NCI-H2227 treated with DMSO at 0.1 percent for 48 hours (cell line): ENCODE measurements at regions not wholly inside any gene's neighbourhood (a gene's known extent, or its start where the extent isn't known, plus 50 kb on each side); places are given as distances from the start of the nearest gene placed in this dataset.
"Not testable (repeated sequence)": the region's sequence is repeated elsewhere in the genome, so short reads cannot be mapped to it uniquely, and the experiment has no call there.

Source experiments
- DNase-seq: peaks from one replicate; lab custom pipeline; 2025; lab: John Stamatoyannopoulos, UW

GRCh38 chr9:104980039-104980654, 52.2 kb upstream of the ABCA1 start:
- DNase-seq = no peak

- no peak for DNase-seq
These were observed 53.7 kb upstream of the ABCA1 start for GRCh38 chr9:104981543-104982129.

DNA sequence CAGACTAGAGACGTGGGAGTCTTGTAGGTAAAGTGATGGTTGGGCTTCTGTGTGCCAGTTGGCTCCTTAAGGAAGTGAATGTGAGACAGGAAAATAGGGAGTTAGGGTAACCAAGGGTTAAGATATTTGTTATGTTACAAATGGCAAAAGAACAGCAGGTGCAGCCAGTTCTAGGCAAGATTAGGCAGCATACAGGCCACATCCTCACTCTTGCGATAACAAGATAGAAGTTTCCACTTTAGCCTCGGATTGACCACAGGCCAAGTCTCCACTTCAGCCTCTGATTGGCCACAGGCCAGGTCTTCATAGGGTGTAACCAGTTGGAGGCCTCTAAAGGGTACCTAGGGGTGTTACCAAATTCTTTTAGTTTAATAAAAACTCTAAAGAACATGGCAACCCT, 54.6 kb upstream of the ABCA1 start:
- no peak for DNase-seq

GRCh38 chr9:104983491-104983890, 55.5 kb upstream of the ABCA1 start:
- DNase-seq = no peak

DNA sequence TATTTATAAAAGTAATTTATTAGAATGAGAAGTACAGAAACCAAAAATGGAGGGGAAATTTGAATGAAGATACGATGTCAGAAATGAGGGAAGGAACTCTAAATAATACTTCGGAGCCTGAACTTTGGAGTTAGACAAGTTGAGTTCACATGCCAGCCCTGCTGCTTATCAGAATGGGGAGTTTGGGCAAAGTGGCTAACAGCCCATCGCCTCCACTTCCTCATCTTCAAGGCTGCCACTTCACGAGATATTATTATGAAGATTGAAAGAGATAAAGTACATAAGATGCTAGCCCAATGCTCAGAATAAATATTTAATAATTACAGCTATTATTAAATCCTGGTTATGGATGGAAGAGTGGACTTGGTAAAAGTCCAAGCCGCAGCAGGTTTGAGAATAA, 56.2 kb upstream of the ABCA1 start:
- no peak for DNase-seq

- DNase-seq = no peak
These were observed 56.6 kb upstream of the ABCA1 start for GRCh38 chr9:104984542-104984941.

GRCh38 chr9:104984948-104985347, 57.0 kb upstream of the ABCA1 start:
- DNase-seq = no peak

DNA sequence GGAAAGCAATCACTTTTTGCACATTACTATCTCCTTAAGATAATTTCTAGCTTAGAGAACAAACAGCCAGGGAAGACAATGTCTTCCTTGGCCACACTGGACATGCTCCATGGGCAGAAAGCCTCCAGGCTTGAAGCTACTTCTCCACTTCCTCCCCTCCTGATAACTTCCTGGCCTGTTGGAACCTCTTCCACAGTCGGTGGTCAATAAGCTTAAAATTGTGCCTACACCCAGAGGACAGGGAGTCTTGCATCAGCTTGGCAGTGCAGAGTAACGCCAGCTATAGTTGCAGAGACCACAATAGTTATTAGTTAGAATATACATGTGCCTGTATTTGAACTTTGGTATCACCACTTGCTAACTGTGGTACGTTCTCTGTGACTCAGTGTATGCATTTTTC, 58.1 kb upstream of the ABCA1 start:
- DNase-seq = no peak

DNA sequence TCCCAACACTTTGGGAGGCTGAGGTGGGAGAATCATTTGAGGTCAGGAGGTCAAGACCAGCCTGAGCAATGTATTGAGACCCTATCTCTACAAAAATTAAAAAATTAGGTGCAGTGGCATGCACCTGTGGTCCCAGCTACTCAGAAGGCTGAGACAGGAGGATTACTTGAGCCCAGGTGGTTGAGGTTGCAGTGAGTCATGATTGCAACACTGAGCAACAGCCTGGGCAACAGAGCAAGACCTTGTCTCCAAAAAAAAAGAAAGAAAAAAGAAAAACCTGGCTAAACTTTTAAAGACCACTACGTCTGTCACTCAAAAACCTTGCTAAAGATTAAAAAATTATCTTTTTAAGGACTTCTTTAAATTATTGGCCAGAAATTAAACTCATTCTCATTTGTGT, 59.8 kb upstream of the ABCA1 start:
- no peak for DNase-seq

GRCh38 chr9:104988539-104988938, 60.6 kb upstream of the ABCA1 start:
- DNase-seq = no peak

- DNase-seq = peak; percentile 54
These were observed 63.4 kb upstream of the ABCA1 start for GRCh38 chr9:104991144-104991953.

GRCh38 chr9:104992659-104993058, 64.7 kb upstream of the ABCA1 start:
- no peak for DNase-seq

DNA sequence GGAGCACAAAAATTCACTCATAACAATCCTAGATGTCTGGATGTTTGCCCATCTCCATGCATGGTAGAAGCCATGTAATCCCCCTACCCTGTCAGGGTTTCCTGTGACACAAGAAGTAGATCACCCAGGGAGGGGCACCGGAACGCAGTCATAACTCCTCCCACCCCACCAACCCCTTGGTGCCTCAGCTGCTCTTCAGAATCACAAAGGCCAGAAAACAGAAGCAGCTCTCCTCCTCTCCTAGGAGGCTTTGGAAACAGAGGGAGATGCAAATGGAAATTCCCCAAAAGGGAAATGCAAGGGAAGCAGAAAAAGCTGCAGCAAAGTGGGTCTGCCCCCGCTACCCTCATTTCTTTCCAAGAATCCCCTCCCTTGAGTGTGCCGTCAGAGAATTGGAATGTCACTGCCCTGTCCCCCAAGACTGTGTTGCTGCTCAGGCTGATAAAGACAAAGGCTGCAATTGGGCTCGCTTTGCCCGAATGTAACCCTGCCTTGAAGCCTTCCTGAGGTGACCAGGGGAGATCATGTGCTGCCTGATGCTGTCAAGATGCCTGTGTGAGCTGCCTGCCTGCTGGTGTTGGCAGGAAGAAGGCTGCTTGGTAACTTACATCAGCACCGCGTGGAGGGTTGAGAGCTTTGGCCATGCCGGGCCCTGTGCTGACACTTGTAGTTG, 65.5 kb upstream of the ABCA1 start:
- DNase-seq = no peak

DNA sequence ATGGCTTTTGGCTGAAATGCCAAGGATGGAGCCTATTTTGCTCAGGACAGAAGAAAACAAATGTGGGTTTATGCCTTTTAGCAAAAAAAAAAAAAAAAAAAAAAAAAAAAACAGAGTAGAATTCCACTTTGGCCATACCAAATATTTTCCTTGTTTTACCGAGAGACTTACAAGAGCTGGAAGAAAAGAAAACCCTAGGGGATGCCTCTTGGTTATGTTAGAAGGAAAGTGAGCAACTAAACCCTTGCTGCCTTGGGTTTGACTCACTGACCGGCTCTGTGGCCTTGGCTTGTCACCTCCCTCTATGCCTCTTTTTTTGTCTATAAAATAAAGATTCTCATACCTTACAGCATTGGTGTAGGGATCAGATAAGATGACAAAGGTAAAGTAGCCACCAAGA, 69.6 kb upstream of the ABCA1 start:
- no peak for DNase-seq

DNA sequence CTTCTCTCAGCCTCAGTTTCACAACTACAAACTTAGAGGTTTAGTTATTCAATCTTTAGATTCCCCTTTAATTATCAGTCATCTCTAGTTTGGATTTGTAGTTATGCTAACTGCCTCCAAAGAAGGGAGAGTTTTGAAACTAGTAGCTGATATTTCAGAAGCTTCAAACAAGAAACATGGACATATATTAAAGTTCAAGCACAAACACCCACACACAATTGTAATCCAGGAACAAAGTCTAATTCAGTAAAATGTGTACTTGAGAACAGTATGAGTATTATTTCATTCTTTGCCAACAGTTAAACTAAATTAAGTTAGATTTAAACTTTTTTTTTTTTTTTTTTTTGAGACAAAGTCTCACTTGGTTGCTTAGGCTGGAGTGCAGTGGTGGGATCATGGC, 71.2 kb upstream of the ABCA1 start:
- no peak for DNase-seq

- not testable (repeated sequence) for DNase-seq
These were observed 72.6 kb upstream of the ABCA1 start for GRCh38 chr9:105000529-105000928.

- DNase-seq = no peak
These were observed 76.6 kb upstream of the ABCA1 start for GRCh38 chr9:105004466-105005090.

DNA sequence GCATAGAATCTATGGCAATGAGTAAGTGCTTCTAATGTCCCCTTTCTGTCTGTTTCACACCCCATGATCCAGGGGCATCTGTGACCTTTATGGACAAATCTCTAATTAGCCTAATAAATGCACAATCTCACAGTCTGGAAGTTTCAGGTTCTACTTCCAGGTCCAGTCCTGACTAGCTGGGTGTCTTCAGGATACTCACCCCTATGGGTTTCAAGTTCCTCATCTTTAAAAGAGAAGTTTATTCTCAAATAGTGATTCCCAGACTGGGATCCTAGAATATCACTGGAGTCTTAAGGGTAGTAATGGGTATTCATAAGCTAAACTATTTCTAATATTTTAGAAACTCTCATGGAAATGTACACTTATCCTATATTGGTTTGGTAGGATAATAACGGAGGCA, 77.2 kb upstream of the ABCA1 start:
- DNase-seq = no peak

- DNase-seq = no peak
These were observed 78.6 kb upstream of the ABCA1 start for GRCh38 chr9:105006514-105006913.

DNA sequence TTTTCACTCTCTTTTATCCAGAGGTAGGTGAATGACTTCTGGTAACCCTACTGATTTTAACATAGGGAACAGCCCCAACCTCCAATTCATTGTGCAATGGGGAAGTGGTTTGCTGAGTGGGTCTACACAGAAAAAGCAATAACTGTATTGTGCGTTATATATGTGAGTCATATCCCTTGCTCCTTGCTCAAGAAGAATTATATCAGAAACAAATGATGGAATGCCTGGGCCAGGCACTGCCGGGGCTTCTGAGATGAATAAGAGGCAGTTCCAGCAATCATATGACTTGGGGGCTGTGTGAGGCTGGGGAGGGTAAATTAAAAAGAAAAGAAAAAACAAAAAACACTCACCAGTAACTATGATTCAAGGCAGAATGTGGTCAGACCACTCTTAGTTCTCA, 79.2 kb upstream of the ABCA1 start:
- DNase-seq = no peak

- not testable (repeated sequence) for DNase-seq
These were observed 82.1 kb upstream of the ABCA1 start for GRCh38 chr9:105010089-105010488.

GRCh38 chr9:105021917-105022316, 94.0 kb upstream of the ABCA1 start:
- DNase-seq = no peak
